HEK293 (cell line): ENCODE measurements at regions not wholly inside any gene's neighbourhood (a gene's known extent, or its start where the extent isn't known, plus 50 kb on each side); places are given as distances from the start of the nearest gene placed in this dataset.

Source experiments
- CTCF ChIA-PET: fragments of 350-600 bp; formaldehyde crosslinking; extraction: SDS; loops from one replicate; lab custom pipeline; 2021; ENCODE audit warnings: antibody characterized with exemption; lab: Yijun Ruan, JAX
- POLR2A ChIA-PET: fragments of 300-600 bp; formaldehyde crosslinking; extraction: SDS; loops from one replicate; lab custom pipeline; 2020; ENCODE audit warnings: antibody characterized with exemption, inconsistent platforms; lab: Yijun Ruan, JAX
- H3K27ac ChIP-seq: fragments of 200-500 bp; sonication (Bioruptor generic); 2 replicates; pipeline ENCODE4 v1.5.1; 2014; ENCODE audit warnings: low read depth, low read length, control low read depth, inconsistent platforms; ENCODE audit errors: extremely low read depth
- H3K36me3 ChIP-seq, 2 experiments: fragments of 200-500 bp in 1 of 2; sonication (Bioruptor generic) in 1 of 2; 1 replicate in 1 of 2; 2 replicates in 1 of 2; pipeline ENCODE4 v1.5.1; 2014 to 2017; ENCODE audit warnings: inconsistent platforms in 2 of 2, low read length in 2 of 2; ENCODE audit not compliant: control insufficient read depth in 2 of 2, insufficient read depth in 1 of 2
- H3K4me1 ChIP-seq: fragments of 200-500 bp; sonication (Bioruptor generic); 2 replicates; pipeline ENCODE4 v1.5.1; 2014; ENCODE audit warnings: mild to moderate bottlenecking, low read length, inconsistent platforms; ENCODE audit not compliant: control insufficient read depth, insufficient read depth
- H3K4me3 ChIP-seq: 2 replicates; pipeline ENCODE4 v1.5.1; 2011; ENCODE audit warnings: low read depth, mild to moderate bottlenecking, control low read depth, low read length, moderate library complexity
- H3K9me3 ChIP-seq: fragments of 200-500 bp; sonication (Bioruptor generic); 2 replicates; pipeline ENCODE4 v1.5.1; 2014; ENCODE audit warnings: low read depth, low read length, inconsistent platforms; ENCODE audit not compliant: control insufficient read depth, insufficient read depth
- FEZF1 ChIP-seq: fragments of 450-650 bp; formaldehyde crosslinking; IDR thresholded peaks from 2 replicates; pipeline ENCODE4 v1.5.1; 2016; ENCODE audit warnings: missing biosample characterization, missing genetic modification characterization
- GLI4 ChIP-seq: fragments of 450-650 bp; formaldehyde crosslinking; IDR thresholded peaks from 2 replicates; pipeline ENCODE4 v1.5.1; 2016; ENCODE audit warnings: missing biosample characterization, missing genetic modification characterization
- HIC1 ChIP-seq: fragments of 450-650 bp; formaldehyde crosslinking; IDR thresholded peaks from 2 replicates; pipeline ENCODE4 v1.5.1; 2016; ENCODE audit warnings: missing biosample characterization, missing genetic modification characterization
- IKZF3 ChIP-seq: fragments of 450-650 bp; IDR thresholded peaks from 2 replicates; pipeline ENCODE4 v1.5.0; 2018; ENCODE audit warnings: missing biosample characterization, mild to moderate bottlenecking, missing genetic modification characterization, moderate library complexity
- TSHZ1 ChIP-seq: fragments of 450-650 bp; formaldehyde crosslinking; IDR thresholded peaks from 2 replicates; pipeline ENCODE4 v1.5.1; 2016; ENCODE audit warnings: missing biosample characterization, missing genetic modification characterization, borderline replicate concordance
- ZBTB21 ChIP-seq: fragments of 450-650 bp; formaldehyde crosslinking; IDR thresholded peaks from 2 replicates; pipeline ENCODE4 v1.5.1; 2017; ENCODE audit warnings: missing biosample characterization, missing genetic modification characterization
- ZNF518A ChIP-seq: fragments of 450-650 bp; formaldehyde crosslinking; conservative IDR thresholded peaks from 2 replicates; pipeline ENCODE4 v1.5.1; 2016; ENCODE audit warnings: low read depth, missing biosample characterization, missing genetic modification characterization
- ZNF548 ChIP-seq: fragments of 450-650 bp; formaldehyde crosslinking; IDR thresholded peaks from 2 replicates; pipeline ENCODE4 v1.5.1; 2016; ENCODE audit warnings: missing biosample characterization, missing genetic modification characterization
- ZNF561 ChIP-seq: fragments of 450-650 bp; IDR thresholded peaks from 2 replicates; pipeline ENCODE4 v1.5.1; 2018; ENCODE audit warnings: missing biosample characterization, missing genetic modification characterization, borderline replicate concordance
- ZNF585B ChIP-seq: fragments of 450-650 bp; formaldehyde crosslinking; IDR thresholded peaks from 2 replicates; pipeline ENCODE4 v1.5.1; 2016; ENCODE audit warnings: missing biosample characterization, missing genetic modification characterization
- ZNF596 ChIP-seq: fragments of 450-650 bp; IDR thresholded peaks from 2 replicates; pipeline ENCODE4 v1.5.0; 2018; ENCODE audit warnings: missing biosample characterization, mild to moderate bottlenecking, missing genetic modification characterization, moderate library complexity
- ZNF704 ChIP-seq: fragments of 450-650 bp; formaldehyde crosslinking; IDR thresholded peaks from 2 replicates; pipeline ENCODE4 v1.5.1; 2016; ENCODE audit warnings: missing biosample characterization, missing genetic modification characterization
- ZNF777 ChIP-seq: fragments of 450-650 bp; formaldehyde crosslinking; IDR thresholded peaks from 2 replicates; pipeline ENCODE4 v1.5.1; 2017; ENCODE audit warnings: missing biosample characterization, missing genetic modification characterization, borderline replicate concordance
- ZSCAN30 ChIP-seq: fragments of 450-650 bp; IDR thresholded peaks from 2 replicates; pipeline ENCODE4 v1.5.1; 2018; ENCODE audit warnings: missing biosample characterization, mild to moderate bottlenecking, missing genetic modification characterization, moderate library complexity

GRCh38 chr3:152922554-152922953 lies 87.6 kb downstream of the P2RY1 start:
- no peak overlapping the region for H3K27ac ChIP-seq
- CTCF ChIA-PET = no interaction called here
- no peaks in the 10 kb centered on the region for H3K36me3 ChIP-seq
- no peaks in the 10 kb centered on the region for H3K4me1 ChIP-seq
- H3K4me3 ChIP-seq = no peak overlapping the region
- H3K9me3 ChIP-seq = no peaks in the 10 kb centered on the region
- POLR2A ChIA-PET = no interaction called here
- TF ChIP-seq TSHZ1 (tag by site-specific recombination) (no peak), ZNF777 (tag by site-specific recombination) (no peak), HIC1 (tag by site-specific recombination) (no peak), FEZF1 (tag by site-specific recombination) (no peak), ZSCAN30 (tag by site-specific recombination) (no peak), ZNF518A (tag by site-specific recombination) (no peak), ZNF548 (tag by site-specific recombination) (no peak), ZNF561 (tag by site-specific recombination) (no peak), ZBTB21 (no peak), ZNF704 (tag by site-specific recombination) (no peak), ZNF585B (tag by site-specific recombination) (no peak)

GRCh38 chr3:152927131-152927530 lies 92.2 kb downstream of the P2RY1 start:
- ChIA-PET CTCF (no interaction called here), POLR2A (no interaction called here)
- TF ChIP-seq ZNF596 = no peak
- TF ChIP-seq GLI4 = no peak
- no peak for TF ChIP-seq ZNF518A (tag by site-specific recombination)
- no peak for TF ChIP-seq IKZF3 (tag by site-specific recombination)
- no peak overlapping the region for H3K27ac ChIP-seq
- H3K36me3 ChIP-seq = no peaks in the 10 kb centered on the region
- no peaks in the 10 kb centered on the region for H3K4me1 ChIP-seq
- H3K9me3 ChIP-seq = no peaks in the 10 kb centered on the region
- no peak overlapping the region for H3K4me3 ChIP-seq
